PC-9 (cell line): ENCODE measurements at regions not wholly inside any gene's neighbourhood (a gene's known extent, or its start where the extent isn't known, plus 50 kb on each side); places are given as distances from the start of the nearest gene placed in this dataset.

Source experiments
- CTCF ChIP-seq: fragments of 200-600 bp; sonication (generic); conservative IDR thresholded peaks from 2 replicates; pipeline ENCODE4 v1.6.1; 2017; ENCODE audit warnings: mixed run types, antibody characterized with exemption, mild to moderate bottlenecking, moderate library complexity
- EZH2 ChIP-seq: fragments of 200-600 bp; sonication (generic); IDR thresholded peaks from 2 replicates; pipeline ENCODE4 v1.8.0; 2017; ENCODE audit warnings: antibody characterized with exemption, low read depth

GRCh38 chrX:40928076-40928475, 157.2 kb upstream of the USP9X start:
- TF ChIP-seq CTCF = no peak
- TF ChIP-seq EZH2 = no peak
